ENCODE measurements at regions not wholly inside any gene's neighbourhood (a gene's known extent, or its start where the extent isn't known, plus 50 kb on each side); places are given as distances from the start of the nearest gene placed in this dataset.

DNA sequence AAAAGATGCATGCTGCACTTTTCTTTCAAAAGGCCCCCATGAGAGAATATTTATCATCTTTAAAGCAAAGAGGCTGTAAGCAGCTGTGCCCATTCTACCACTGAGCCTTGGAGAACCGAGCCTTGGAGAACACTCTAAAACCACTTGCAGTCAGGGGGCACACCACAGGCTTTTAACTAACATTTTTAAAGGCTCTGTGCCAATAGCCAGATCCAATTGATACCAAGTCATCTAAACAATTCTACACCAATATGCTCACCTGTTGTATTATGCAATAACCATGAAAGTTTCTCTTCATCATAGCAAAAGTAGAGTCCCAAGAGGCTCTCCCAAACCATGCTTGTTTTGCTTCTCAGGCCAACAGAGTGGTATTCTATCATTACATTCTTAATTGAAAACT is 1090.5 kb upstream of the SEMA6A start:
- TF ChIP-seq NR3C1 (IDR thresholded peaks at IDR 0.05) (no peak), MAFK (IDR thresholded peaks at IDR 0.05; ENCODE audit: partially characterized antibody) (no peak), ZC3H11A (IDR thresholded peaks at IDR 0.05) (no peak), POLR2A (IDR thresholded peaks at IDR 0.05; ENCODE audit: low read length) (no peak), RNF2 (IDR thresholded peaks at IDR 0.05; ENCODE audit: borderline replicate concordance, low read depth) (no peak), RFX5 (IDR thresholded peaks at IDR 0.05) (no peak), MYC (IDR thresholded peaks at IDR 0.05; ENCODE audit: borderline replicate concordance, low read length) (no peak), GATA3 (IDR thresholded peaks at IDR 0.05; ENCODE audit: borderline replicate concordance) (no peak), PHF8 (IDR thresholded peaks at IDR 0.05; ENCODE audit: borderline replicate concordance, low read depth) (no peak)
- TF ChIP-seq, protein P1, sequence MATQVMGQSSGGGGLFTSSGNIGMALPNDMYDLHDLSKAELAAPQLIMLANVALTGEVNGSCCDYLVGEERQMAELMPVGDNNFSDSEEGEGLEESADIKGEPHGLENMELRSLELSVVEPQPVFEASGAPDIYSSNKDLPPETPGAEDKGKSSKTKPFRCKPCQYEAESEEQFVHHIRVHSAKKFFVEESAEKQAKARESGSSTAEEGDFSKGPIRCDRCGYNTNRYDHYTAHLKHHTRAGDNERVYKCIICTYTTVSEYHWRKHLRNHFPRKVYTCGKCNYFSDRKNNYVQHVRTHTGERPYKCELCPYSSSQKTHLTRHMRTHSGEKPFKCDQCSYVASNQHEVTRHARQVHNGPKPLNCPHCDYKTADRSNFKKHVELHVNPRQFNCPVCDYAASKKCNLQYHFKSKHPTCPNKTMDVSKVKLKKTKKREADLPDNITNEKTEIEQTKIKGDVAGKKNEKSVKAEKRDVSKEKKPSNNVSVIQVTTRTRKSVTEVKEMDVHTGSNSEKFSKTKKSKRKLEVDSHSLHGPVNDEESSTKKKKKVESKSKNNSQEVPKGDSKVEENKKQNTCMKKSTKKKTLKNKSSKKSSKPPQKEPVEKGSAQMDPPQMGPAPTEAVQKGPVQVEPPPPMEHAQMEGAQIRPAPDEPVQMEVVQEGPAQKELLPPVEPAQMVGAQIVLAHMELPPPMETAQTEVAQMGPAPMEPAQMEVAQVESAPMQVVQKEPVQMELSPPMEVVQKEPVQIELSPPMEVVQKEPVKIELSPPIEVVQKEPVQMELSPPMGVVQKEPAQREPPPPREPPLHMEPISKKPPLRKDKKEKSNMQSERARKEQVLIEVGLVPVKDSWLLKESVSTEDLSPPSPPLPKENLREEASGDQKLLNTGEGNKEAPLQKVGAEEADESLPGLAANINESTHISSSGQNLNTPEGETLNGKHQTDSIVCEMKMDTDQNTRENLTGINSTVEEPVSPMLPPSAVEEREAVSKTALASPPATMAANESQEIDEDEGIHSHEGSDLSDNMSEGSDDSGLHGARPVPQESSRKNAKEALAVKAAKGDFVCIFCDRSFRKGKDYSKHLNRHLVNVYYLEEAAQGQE (IDR thresholded peaks at IDR 0.05) = no peak
- TF ChIP-seq, protein P2, sequence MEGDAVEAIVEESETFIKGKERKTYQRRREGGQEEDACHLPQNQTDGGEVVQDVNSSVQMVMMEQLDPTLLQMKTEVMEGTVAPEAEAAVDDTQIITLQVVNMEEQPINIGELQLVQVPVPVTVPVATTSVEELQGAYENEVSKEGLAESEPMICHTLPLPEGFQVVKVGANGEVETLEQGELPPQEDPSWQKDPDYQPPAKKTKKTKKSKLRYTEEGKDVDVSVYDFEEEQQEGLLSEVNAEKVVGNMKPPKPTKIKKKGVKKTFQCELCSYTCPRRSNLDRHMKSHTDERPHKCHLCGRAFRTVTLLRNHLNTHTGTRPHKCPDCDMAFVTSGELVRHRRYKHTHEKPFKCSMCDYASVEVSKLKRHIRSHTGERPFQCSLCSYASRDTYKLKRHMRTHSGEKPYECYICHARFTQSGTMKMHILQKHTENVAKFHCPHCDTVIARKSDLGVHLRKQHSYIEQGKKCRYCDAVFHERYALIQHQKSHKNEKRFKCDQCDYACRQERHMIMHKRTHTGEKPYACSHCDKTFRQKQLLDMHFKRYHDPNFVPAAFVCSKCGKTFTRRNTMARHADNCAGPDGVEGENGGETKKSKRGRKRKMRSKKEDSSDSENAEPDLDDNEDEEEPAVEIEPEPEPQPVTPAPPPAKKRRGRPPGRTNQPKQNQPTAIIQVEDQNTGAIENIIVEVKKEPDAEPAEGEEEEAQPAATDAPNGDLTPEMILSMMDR (IDR thresholded peaks at IDR 0.05) = no peak
